HEK293T (cell line): ENCODE measurements at regions not wholly inside any gene's neighbourhood (a gene's known extent, or its start where the extent isn't known, plus 50 kb on each side); places are given as distances from the start of the nearest gene placed in this dataset.

Experiments used
- ELF4 ChIP-seq: fragments of 450-650 bp; IDR thresholded peaks from 2 replicates; pipeline ENCODE4 v1.6.1; 2017; ENCODE audit warnings: antibody characterized with exemption
- FOXA1 ChIP-seq: fragments of 450-650 bp; IDR thresholded peaks from 2 replicates; pipeline ENCODE4 v1.6.1; 2016; ENCODE audit warnings: mild to moderate bottlenecking
- FOXK2 ChIP-seq: fragments of 450-650 bp; IDR thresholded peaks from 2 replicates; pipeline ENCODE4 v1.6.1; 2016; ENCODE audit warnings: mild to moderate bottlenecking
- FOXM1 ChIP-seq: fragments of 450-650 bp; IDR thresholded peaks from 2 replicates; pipeline ENCODE4 v1.6.1; 2017; ENCODE audit warnings: mild to moderate bottlenecking, borderline replicate concordance
- L3MBTL2 ChIP-seq: fragments of 450-650 bp; conservative IDR thresholded peaks from 2 replicates; pipeline ENCODE4 v1.6.1; 2016; ENCODE audit warnings: mild to moderate bottlenecking
- NFRKB ChIP-seq: fragments of 450-650 bp; IDR thresholded peaks from 2 replicates; pipeline ENCODE4 v1.6.1; 2016; ENCODE audit warnings: mild to moderate bottlenecking, moderate library complexity
- SUZ12 ChIP-seq: fragments of 450-650 bp; IDR thresholded peaks from 2 replicates; pipeline ENCODE4 v1.6.1; 2016; ENCODE audit warnings: mild to moderate bottlenecking
- TARDBP ChIP-seq: fragments of 450-650 bp; IDR thresholded peaks from 2 replicates; pipeline ENCODE4 v1.6.1; 2016
- ZNF384 ChIP-seq: fragments of 450-650 bp; IDR thresholded peaks from 2 replicates; pipeline ENCODE4 v1.6.1; 2016

DNA sequence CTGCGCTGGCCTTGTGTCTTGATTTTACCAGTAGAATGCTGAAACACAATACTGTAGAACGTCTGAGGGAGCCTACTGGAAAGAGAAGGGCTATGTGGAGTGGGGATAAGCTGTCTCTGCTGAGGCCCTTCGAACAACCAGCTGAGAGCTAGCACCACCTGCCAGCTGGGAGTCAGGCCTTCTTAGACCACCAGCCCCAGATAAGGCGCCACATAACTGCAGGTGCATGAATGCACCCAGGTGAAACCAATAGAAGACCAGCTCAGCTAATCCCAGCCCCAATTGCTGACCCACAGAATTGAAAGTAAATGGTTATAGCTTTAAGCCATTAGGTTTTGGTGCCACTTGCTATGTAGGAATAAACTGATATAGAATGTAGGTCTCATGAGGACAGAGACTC, 438.4 kb downstream of the ADRA2A start:
- no peak for TF ChIP-seq SUZ12
- TF ChIP-seq ZNF384, result no peak
- no peak for TF ChIP-seq L3MBTL2
- no peak for TF ChIP-seq FOXM1
- no peak for TF ChIP-seq NFRKB
- TF ChIP-seq FOXA1, result no peak
- TF ChIP-seq FOXK2, result no peak
- TF ChIP-seq ELF4, result no peak
- TF ChIP-seq TARDBP, result no peak
